NCI-H2029 treated with DMSO at 0.1 percent for 48 hours (cell line): ENCODE measurements at regions not wholly inside any gene's neighbourhood (a gene's known extent, or its start where the extent isn't known, plus 50 kb on each side); places are given as distances from the start of the nearest gene placed in this dataset.
"Not testable (repeated sequence)": the region's sequence is repeated elsewhere in the genome, so short reads cannot be mapped to it uniquely, and the experiment has no call there.

ENCODE experiments used
- DNase-seq: peaks from one replicate; lab custom pipeline; 2025; lab: John Stamatoyannopoulos, UW

- DNase-seq: no peak
These were observed 94.0 kb upstream of the NAP1L1 start for GRCh38 chr12:76178452-76178851.

GRCh38 chr12:76177821-76178220 lies 93.3 kb upstream of the NAP1L1 start:
- no peak for DNase-seq

- DNase-seq: no peak
These were observed 92.5 kb upstream of the NAP1L1 start for GRCh38 chr12:76176940-76177339.

- not testable (repeated sequence) for DNase-seq
These were observed 91.5 kb upstream of the NAP1L1 start for GRCh38 chr12:76175946-76176345.

GRCh38 chr12:76173756-76174155 lies 89.3 kb upstream of the NAP1L1 start:
- no peak for DNase-seq

- no peak for DNase-seq
These were observed 74.2 kb upstream of the NAP1L1 start for GRCh38 chr12:76158518-76159321.

GRCh38 chr12:76156726-76157125 lies 72.2 kb upstream of the NAP1L1 start:
- DNase-seq: no peak

GRCh38 chr12:76156314-76156713 lies 71.8 kb upstream of the NAP1L1 start:
- DNase-seq: no peak

- no peak for DNase-seq
These were observed 70.7 kb upstream of the NAP1L1 start for GRCh38 chr12:76155157-76155670.

GRCh38 chr12:76153616-76154015 lies 69.1 kb upstream of the NAP1L1 start:
- no peak for DNase-seq

GRCh38 chr12:76152181-76152807 lies 67.8 kb upstream of the NAP1L1 start:
- DNase-seq: no peak

GRCh38 chr12:76144245-76144549 lies 59.7 kb upstream of the NAP1L1 start:
- DNase-seq: no peak

GRCh38 chr12:76143343-76144244 lies 59.1 kb upstream of the NAP1L1 start:
- no peak for DNase-seq

GRCh38 chr12:76142305-76142704 lies 57.8 kb upstream of the NAP1L1 start:
- DNase-seq: no peak

- no peak for DNase-seq
These were observed 54.2 kb upstream of the NAP1L1 start for GRCh38 chr12:76138656-76139055.

GRCh38 chr12:76137606-76138005 lies 53.1 kb upstream of the NAP1L1 start:
- no peak for DNase-seq

- no peak for DNase-seq
These were observed 51.0 kb upstream of the NAP1L1 start for GRCh38 chr12:76135456-76135855.
